ENCODE measurements at regions not wholly inside any gene's neighbourhood (a gene's known extent, or its start where the extent isn't known, plus 50 kb on each side); places are given as distances from the start of the nearest gene placed in this dataset.
A peak's percentile ranks its signal among the peaks of the same experiment; 100 is the strongest.
"Not testable (repeated sequence)": the region's sequence is repeated elsewhere in the genome, so short reads cannot be mapped to it uniquely, and the experiment has no call there.

DNA sequence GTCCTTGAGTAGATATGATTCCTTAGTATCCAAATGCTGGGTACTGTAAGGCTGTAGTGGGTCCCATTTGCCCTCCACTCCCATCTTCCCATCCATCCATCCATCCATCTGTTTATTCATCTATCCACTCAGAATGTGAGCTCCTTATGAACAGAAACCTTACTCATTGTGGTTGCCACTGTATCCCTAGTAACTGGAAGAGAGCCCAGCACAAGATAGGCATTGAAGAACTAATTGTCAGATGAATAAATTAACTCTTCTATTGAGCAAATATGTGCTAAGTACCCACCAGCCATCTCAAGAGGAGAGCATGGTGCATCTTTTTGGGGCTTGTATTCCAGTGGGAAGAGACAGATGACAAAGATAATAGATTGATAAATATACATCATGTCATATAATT lies 86.4 kb upstream of the SEZ6L start:
- peak; percentile 95 for DNase-seq

DNA sequence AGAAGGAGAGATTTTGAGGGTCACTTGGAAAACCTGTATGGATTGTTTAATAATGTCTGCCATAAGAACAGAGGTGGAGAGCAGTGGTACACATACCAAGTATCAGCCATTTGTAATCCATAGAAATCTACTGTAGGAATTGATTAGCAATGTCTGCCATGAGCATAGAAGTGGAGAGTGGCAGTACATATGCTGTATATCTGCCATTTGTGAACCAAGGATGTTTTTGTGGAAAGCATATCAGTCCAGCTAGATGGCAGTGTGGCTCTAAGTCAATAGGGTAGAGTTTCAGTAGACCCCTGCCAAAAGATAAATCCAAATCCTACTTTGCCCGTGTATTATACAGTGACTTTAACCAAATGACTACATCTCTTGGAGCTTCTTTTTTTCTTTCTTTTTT lies 82.9 kb upstream of the SEZ6L start:
- peak; percentile 66 for DNase-seq

DNA sequence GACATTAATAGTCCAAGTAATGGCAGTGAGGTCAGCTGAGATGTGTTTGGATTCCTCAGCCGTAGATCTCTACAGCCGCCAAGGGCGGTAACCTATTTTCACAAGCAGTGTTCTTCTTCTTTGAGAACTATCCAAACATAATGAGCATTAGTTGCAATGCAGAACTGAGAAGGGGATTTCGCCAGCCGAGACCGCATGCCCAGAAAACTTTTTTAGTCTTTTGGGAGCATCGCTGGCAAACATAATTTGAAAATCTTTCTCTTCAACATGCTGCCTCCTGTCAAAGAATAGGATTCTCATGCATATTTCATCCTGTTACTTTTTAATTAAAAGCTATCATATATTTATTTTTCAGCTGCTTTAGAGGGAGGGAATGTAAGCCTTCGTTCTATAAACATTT lies 81.4 kb upstream of the SEZ6L start:
- DNase-seq, result no peak

DNA sequence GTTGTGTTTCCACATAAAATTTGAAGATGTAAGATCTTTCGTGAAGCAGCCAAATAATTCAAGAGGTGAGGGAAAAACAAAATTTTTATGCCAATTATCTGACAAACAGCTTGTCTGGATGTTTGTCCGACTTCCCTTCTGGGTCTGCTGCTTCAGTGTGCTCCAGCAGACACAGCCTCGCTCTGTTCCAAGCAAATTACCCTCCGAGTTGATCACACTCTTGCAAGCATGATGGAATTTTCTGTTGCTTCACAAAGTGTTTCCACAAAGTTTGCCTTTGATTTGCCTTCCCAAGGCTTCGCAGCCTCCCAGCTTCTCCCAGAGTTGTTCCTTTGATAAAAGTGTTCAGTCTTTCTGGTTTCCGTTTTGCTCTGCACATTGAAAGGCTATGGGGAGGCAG lies 78.4 kb upstream of the SEZ6L start:
- DNase-seq, result no peak

DNA sequence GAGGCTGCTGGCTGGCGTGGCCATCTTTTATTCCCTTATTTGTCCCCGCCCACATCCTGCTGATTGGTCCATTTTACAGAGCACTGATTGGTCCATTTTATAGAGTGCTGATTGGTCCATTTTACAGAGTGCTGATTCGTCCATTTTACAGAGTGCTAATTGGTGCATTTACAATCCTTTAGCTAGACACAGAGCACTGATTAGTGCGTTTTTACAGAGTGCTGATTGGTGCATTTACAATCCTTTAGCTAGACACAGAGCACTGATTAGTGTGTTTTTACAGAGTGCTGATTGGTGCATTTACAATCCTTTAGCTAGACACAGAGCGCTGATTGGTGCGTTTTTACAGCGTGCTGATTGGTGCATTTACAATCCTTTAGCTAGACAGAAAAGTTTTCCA lies 74.8 kb upstream of the SEZ6L start:
- not testable (repeated sequence) for DNase-seq

DNA sequence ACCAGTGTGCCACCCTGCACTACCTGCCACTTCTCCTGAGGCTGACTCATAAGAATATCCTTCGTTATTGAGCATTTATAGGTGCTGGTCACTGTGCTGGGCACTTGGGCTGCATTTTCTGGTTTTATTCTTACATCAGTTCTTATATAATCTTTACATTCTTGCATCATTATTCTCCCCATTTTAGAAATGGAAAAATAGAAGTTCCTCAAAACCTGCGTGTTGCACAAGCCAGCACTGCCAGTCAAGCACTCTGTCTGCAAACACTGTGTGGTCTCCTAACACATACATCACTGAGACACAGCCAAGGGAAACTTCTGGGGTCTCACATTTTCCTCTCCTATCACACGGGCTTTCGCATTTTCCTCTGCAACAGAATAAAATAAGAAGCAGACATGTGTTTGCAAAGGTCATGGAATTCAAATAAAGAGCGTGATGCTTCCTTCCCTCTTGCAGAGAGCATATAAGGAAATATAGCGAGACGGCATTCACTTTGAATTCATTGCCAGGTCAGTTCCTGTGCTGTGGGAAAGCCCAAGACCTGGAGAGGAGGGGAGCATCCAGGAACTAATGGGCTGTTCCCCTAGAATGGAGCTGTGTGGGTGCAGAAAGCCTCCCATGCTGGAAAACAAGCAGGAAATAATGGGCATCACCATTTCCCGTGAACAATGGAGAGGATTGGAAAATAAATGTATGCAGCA lies 73.9 kb upstream of the SEZ6L start:
- no peak for DNase-seq

DNA sequence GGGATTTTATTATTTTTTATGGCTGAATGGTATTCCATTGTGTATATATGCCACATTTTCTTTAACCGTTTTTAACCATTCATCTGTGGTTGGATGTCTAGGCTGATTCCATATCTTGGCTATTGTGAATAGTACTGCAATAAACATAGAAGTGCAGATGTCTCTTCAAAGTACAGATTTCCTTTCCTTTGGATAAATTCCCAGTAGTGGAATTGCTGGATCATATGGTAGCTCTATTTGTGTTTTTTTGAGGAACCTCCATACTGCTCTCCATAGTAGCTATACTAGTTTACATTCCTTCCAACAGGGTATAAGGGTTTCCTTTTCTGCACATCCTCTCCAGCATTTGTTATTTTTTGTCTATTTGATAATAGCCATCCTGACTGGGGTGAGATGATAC lies 71.9 kb upstream of the SEZ6L start:
- no peak for DNase-seq

DNA sequence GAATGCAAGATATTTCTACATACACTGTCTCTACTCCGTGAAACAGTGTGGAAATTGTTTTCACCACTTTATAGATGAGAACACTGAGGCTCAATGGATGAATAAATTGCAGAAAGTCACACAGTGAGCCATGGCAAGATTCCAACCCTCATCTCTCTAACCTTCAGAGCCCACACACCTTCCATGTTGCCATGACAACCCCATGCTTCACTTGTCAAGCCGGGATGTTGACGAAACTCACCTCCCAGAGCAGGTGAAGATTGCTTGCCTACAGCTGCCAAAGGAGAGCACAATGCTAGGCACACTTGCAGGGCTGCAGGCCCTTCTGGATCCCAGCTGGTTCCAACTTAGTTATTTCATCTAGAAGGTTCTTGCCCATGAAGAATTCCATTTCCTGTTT lies 71.4 kb upstream of the SEZ6L start:
- no peak for DNase-seq

DNA sequence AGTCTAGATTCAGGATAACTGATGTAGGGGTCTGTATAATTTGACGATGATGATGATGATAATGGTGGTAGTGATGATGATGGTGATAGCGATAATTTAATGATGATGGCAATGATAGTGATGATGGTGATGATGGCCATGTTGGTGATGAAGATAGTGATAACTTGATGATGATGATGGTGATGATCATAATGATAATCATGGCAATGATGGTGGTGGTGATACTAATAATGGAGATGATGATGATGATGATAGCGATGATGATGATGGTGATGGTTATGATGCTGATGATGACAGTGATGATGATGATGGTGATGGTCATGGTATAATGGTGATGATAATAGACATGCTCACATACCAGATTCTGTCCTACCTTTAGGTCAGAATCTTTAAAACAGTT lies 66.2 kb upstream of the SEZ6L start:
- no peak for DNase-seq

DNA sequence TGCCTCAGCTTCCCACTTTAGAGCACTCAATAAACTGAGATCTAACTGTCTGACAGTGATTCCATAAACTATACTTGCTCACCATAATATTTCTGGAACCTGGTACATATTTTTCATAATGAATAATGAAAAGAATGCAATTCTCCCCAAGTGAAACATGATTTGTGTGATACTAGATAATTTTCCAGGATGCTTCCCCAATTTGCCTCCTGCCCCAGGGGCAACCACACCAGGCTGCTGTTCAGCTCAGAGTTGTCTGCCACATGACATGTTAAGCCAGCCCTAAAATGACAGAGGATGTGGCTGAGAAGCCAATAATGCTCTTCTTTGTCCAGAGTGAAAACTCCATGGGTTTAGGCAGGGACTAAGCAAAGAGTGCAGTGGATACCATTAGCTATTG lies 62.9 kb upstream of the SEZ6L start:
- DNase-seq, result no peak

DNA sequence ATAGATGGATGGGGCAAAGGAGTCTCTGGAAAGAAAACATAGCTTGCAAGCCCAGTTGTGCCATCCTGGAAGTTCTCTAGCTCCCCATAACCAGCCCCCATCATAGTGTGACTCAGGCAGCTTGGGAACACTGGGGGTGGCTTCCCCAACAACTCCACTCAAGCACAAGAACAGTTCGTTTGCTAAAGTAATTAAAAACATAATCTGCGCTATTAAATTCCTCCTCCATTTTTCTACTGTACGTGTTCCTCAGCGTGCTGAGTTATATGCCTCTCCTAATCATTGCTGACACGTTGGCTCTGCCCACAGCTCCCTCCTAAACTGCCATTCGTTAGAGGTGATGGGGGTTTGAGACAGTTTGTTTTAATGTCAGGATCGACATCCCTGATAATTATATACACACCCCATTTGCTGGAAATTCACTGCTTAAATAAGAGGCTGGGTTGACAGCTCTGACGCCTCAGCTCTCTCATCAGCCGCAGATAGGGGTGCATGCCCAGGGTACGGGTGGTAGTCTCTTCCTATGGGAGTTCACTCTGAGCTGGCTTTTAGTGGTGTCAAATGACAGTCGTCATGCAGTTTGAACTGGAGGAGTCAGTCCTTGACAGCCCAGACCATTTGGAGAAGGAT lies 59.5 kb upstream of the SEZ6L start:
- no peak for DNase-seq

DNA sequence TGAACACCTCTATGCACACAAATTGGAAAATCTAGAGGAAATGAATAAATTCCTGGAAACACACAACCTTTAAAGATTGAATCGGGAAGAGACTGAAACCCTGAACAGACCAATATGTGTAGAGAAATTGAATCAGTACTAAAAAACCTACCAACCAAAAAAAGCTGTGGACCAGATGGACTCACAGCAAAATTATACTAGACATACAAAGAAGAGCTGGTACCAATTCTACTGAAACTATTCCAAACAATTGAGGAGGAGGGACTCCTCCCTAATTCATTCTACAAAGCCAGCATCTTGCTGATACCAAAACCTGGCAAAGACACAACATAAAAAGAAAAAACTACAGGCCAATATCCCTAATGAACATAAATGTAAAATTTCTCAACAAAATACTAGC lies 54.4 kb upstream of the SEZ6L start:
- DNase-seq, result no peak

DNA sequence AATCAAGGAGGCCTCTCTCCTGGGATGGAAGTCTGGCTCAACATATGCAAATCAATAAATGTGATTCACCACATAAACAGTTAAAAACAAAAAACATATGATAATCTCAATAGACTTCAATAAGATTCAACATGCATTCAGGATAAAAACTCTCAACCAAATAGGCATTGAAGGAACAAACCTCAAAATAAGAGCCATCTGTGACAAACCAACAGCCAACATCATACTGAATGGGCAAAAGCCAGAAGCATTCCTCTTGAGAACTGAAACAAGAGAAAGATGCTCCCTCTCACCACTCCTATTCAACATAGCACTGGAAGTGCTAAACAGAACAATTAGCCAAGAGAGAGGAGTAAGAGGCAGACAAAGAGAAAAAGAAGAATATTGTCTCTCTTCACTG lies 54.0 kb upstream of the SEZ6L start:
- DNase-seq, result no peak
